ENCODE measurements at regions not wholly inside any gene's neighbourhood (a gene's known extent, or its start where the extent isn't known, plus 50 kb on each side); places are given as distances from the start of the nearest gene placed in this dataset.
"Not testable (repeated sequence)": the region's sequence is repeated elsewhere in the genome, so short reads cannot be mapped to it uniquely, and the experiment has no call there.

DNA sequence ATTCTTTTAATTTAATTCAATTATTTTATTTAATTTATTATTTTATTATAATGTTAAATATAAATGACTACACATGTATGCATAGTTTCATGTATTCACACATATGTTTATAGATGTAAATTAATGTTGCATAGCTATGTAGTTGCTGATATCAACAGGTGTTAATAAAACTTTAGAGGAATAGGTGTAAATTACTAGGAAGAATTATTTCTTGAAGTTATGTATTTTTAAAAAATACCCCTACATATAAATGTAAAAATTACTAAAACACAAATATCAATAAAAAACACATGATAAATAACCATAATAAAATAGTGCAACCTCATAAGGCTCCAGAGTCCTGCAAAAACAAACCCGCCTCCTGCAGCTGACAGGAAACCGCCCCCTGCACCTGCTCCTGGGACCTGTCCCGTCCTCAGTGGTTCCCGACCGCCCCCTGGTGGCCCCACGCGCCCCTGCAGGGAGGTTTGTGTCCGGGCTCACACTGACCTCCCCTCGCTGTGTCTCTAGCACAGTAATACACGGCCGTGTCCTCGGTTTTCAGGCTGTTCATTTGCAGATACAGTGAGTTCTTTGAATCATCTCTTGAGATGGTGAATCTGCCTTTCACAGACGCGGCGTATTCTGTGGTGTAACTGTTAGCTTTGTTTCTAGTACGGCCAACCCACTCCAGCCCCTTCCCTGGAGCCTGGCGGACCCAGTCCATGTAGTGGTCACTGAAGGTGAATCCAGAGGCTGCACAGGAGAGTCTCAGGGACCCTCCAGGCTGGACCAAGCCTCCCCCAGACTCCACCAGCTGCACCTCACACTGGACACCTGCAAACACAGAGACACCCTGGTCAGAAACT lies 1264.0 kb downstream of the TMEM121 start:
- no peak overlapping the region for H3K27ac ChIP-seq (ENCODE audit: low read depth, low read length)
- H3K9ac ChIP-seq (ENCODE audit: low read depth, low read length), result no peak overlapping the region
- H3K36me3 ChIP-seq (ENCODE audit: control insufficient read depth, insufficient read depth, low read length), result no peaks in the 10 kb centered on the region
- H3K4me1 ChIP-seq (ENCODE audit: control insufficient read depth, insufficient read depth, low read length), result no peaks in the 10 kb centered on the region
- H3K9me3 ChIP-seq (ENCODE audit: control insufficient read depth, insufficient read depth, low read length), result peaks cover 90% of the 10 kb centered on the region
- no peak overlapping the region for H3K4me3 ChIP-seq (ENCODE audit: low read depth, low read length)
- no peaks in the 10 kb centered on the region for H3K27me3 ChIP-seq (ENCODE audit: control insufficient read depth, insufficient read depth, low read length)

DNA sequence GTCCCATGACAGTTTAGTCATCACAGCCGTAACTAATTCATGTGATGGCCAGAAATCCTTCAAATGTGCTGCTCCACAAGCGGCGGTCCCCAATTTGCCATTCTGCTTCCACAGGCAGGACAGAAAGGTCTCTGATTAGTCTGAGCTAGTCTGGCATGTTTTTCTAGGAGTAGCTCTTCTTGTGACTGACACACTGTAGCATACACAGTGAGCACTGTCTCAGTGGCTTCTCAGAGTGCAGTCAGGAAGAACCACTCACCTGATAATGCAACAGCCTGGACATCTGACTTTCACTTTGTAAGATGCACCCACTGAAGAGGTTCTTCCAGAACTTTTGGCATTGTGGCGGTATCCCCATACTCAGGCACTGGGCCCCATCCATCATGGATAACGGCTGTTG lies 1266.2 kb downstream of the TMEM121 start:
- no peak overlapping the region for H3K9ac ChIP-seq (ENCODE audit: low read depth, low read length)
- H3K36me3 ChIP-seq (ENCODE audit: control insufficient read depth, insufficient read depth, low read length), result no peaks in the 10 kb centered on the region
- peaks cover 79% of the 10 kb centered on the region for H3K9me3 ChIP-seq (ENCODE audit: control insufficient read depth, insufficient read depth, low read length)
- no peaks in the 10 kb centered on the region for H3K27me3 ChIP-seq (ENCODE audit: control insufficient read depth, insufficient read depth, low read length)
- H3K4me3 ChIP-seq (ENCODE audit: low read depth, low read length), result no peak overlapping the region; the same call in 1 of the 2 replicates
- H3K27ac ChIP-seq (ENCODE audit: low read depth, low read length), result no peak overlapping the region
- no peaks in the 10 kb centered on the region for H3K4me1 ChIP-seq (ENCODE audit: control insufficient read depth, insufficient read depth, low read length)

DNA sequence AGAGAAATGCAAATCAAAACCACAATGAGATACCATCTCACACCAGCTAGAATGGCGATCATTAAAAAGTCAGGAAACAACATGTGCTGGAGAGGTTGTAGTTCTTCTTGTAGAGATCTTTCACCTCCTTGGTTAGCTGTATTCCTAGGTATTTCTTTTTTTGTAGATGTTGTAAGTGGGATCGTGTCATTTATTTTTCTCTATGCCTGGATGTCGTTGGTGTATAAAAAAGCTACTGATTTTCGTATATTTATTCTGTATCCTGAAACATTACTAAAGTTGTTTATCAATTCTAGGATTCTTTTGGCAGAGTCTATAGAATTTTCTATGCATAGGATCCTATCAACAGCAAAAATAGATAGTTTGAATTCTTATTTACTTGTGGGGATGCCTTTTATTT lies 1271.8 kb downstream of the TMEM121 start:
- not testable (repeated sequence) for H3K36me3 ChIP-seq (ENCODE audit: control insufficient read depth, insufficient read depth, low read length); H3K4me3 ChIP-seq (ENCODE audit: low read depth, low read length); H3K27me3 ChIP-seq (ENCODE audit: control insufficient read depth, insufficient read depth, low read length); H3K9ac ChIP-seq (ENCODE audit: low read depth, low read length); H3K27ac ChIP-seq (ENCODE audit: low read depth, low read length); H3K4me1 ChIP-seq (ENCODE audit: control insufficient read depth, insufficient read depth, low read length)
- H3K9me3 ChIP-seq (ENCODE audit: control insufficient read depth, insufficient read depth, low read length), result peaks cover 74% of the 10 kb centered on the region

DNA sequence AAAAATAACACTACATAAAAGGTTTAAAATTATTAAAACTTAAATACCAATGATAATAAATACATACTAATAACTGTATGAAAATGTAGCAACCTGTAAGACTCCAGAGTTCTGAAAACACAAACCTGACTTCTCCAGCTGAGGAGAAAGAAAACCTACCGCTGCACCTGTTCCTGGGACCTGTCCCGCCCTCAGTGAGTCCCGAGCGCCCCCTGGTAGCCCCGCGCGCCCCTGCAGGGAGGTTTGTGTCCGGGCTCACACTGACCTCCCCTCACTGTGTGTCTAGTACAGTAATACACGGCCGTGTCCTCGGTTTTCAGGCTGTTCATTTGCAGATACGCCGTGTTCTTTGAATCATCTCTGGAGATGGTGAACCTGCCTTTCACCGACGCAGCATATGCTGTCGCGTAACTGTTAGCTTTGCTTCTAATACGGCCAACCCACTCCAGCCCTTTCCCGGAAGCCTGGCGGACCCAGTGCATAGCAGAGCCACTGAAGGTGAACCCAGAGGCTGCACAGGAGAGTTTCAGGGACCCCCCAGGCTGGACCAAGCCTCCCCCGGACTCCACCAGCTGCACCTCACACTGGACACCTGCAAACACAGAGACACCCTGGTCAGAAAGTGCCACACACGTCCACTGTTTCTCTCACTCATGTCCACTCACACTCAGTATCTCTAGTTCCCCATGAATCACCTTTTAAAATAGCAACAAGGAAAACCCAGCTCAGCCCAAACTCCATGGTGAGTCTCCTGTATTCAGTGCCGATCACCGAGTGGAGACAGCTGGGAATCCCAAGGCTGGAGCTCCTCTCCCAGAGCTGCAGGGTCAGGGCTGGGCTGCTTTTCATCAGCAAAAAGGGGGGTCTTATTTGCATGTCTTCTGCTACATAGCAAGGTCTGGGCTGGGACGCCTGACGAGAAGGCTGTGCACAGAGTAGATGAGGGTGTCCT lies 1276.3 kb downstream of the TMEM121 start:
- H3K9ac ChIP-seq (ENCODE audit: low read depth, low read length), result no peak overlapping the region
- H3K4me1 ChIP-seq (ENCODE audit: control insufficient read depth, insufficient read depth, low read length), result no peaks in the 10 kb centered on the region
- H3K27ac ChIP-seq (ENCODE audit: low read depth, low read length), result no peak overlapping the region
- H3K36me3 ChIP-seq (ENCODE audit: control insufficient read depth, insufficient read depth, low read length), result no peaks in the 10 kb centered on the region
- H3K9me3 ChIP-seq (ENCODE audit: control insufficient read depth, insufficient read depth, low read length), result peaks cover 90% of the 10 kb centered on the region
- H3K27me3 ChIP-seq (ENCODE audit: control insufficient read depth, insufficient read depth, low read length), result no peaks in the 10 kb centered on the region
- no peak overlapping the region for H3K4me3 ChIP-seq (ENCODE audit: low read depth, low read length)

DNA sequence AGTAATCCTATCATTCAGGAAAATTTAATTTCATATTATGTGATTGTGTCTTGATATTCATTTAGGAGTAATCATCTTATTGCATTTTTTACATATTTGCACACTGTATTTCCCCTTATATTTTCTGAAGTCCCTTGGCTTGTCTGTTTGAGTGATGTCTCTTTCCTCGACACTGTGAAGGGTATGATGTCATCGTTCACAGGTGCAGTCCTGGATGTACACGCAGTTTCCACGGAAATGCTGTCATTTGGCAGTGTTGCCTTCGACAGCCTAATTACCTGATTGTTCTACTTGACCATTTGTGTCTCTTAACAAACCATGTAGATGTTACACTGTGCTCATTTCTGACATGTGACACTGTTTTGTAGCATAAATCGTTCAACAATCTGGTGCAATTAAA lies 1277.0 kb downstream of the TMEM121 start:
- no peak overlapping the region for H3K27ac ChIP-seq (ENCODE audit: low read depth, low read length)
- no peaks in the 10 kb centered on the region for H3K27me3 ChIP-seq (ENCODE audit: control insufficient read depth, insufficient read depth, low read length)
- H3K36me3 ChIP-seq (ENCODE audit: control insufficient read depth, insufficient read depth, low read length), result no peaks in the 10 kb centered on the region
- H3K9ac ChIP-seq (ENCODE audit: low read depth, low read length), result no peak overlapping the region
- H3K4me3 ChIP-seq (ENCODE audit: low read depth, low read length), result no peak overlapping the region
- no peaks in the 10 kb centered on the region for H3K4me1 ChIP-seq (ENCODE audit: control insufficient read depth, insufficient read depth, low read length)
- peaks cover 93% of the 10 kb centered on the region for H3K9me3 ChIP-seq (ENCODE audit: control insufficient read depth, insufficient read depth, low read length)

DNA sequence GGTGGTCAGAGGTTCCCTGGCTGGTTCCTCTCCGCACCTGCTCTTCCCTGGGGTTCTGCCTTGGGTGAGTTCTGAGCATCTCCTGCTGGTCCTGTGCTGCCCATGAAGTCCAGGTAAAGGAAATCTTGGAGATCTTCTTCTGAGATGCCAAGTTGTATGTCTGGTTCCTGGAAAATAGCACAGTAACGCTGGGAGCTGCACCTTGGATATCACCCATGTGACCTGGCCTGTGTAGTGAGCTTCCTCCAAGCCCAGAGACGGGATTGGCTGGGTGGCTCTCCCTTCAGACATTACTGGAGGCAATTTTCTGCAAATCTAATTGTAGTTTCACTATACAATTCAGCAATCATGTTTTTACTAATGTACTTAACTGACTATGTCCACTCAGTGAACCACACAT lies 1281.1 kb downstream of the TMEM121 start:
- no peaks in the 10 kb centered on the region for H3K27me3 ChIP-seq (ENCODE audit: control insufficient read depth, insufficient read depth, low read length)
- no peak overlapping the region for H3K27ac ChIP-seq (ENCODE audit: low read depth, low read length)
- peaks cover 90% of the 10 kb centered on the region for H3K9me3 ChIP-seq (ENCODE audit: control insufficient read depth, insufficient read depth, low read length)
- H3K4me1 ChIP-seq (ENCODE audit: control insufficient read depth, insufficient read depth, low read length), result no peaks in the 10 kb centered on the region
- H3K9ac ChIP-seq (ENCODE audit: low read depth, low read length), result no peak overlapping the region
- H3K36me3 ChIP-seq (ENCODE audit: control insufficient read depth, insufficient read depth, low read length), result no peaks in the 10 kb centered on the region
- H3K4me3 ChIP-seq (ENCODE audit: low read depth, low read length), result peak overlapping the region; percentile 11; the same call in 1 of the 2 replicates

DNA sequence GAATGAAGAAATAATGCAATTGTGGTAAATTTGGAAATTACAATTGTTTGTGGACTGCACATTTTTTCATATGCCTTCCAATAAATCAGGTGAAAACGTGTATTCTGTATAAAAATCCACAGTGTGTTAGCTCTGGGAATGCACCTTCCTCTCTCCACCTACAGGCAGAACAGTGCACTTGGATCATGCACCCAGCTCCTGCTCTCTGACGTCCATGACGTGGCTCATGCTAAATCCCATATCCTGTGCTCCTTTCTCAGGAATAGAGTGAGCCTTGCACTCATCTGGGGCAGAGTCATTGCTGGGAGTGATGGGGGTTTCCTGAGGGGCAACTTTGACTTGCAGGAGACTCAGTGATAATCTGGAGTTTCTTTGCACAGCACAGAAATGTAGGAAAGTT lies 1282.1 kb downstream of the TMEM121 start:
- Histone ChIP-seq H3K36me3 (ENCODE audit: control insufficient read depth, insufficient read depth, low read length) (no peaks in the 10 kb centered on the region), H3K4me1 (ENCODE audit: control insufficient read depth, insufficient read depth, low read length) (no peaks in the 10 kb centered on the region), H3K9ac (ENCODE audit: low read depth, low read length) (no peak overlapping the region), H3K27ac (ENCODE audit: low read depth, low read length) (no peak overlapping the region), H3K27me3 (ENCODE audit: control insufficient read depth, insufficient read depth, low read length) (no peaks in the 10 kb centered on the region), H3K9me3 (ENCODE audit: control insufficient read depth, insufficient read depth, low read length) (peaks cover 90% of the 10 kb centered on the region), H3K4me3 (ENCODE audit: low read depth, low read length) (no peak overlapping the region)

DNA sequence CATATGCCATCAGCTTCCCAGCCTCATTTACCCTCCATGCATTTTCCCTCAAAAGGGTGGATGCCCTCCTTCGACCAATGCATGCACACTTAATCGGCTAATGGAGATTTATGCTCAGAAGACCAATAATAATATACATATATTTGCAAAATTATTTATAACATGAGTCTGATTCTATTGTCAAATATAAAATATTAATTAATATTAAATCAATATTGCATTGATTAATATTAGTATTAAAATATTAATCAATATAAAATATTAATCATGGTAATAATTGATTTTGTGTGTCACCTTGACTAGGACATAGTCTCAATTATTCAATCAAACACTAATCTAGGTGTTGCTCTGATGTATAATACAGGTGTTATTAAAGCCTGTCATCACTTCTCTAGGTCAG lies 1282.5 kb downstream of the TMEM121 start:
- no peak overlapping the region for H3K27ac ChIP-seq (ENCODE audit: low read depth, low read length)
- H3K36me3 ChIP-seq (ENCODE audit: control insufficient read depth, insufficient read depth, low read length), result no peaks in the 10 kb centered on the region
- H3K27me3 ChIP-seq (ENCODE audit: control insufficient read depth, insufficient read depth, low read length), result no peaks in the 10 kb centered on the region
- no peaks in the 10 kb centered on the region for H3K4me1 ChIP-seq (ENCODE audit: control insufficient read depth, insufficient read depth, low read length)
- no peak overlapping the region for H3K9ac ChIP-seq (ENCODE audit: low read depth, low read length)
- peaks cover 90% of the 10 kb centered on the region for H3K9me3 ChIP-seq (ENCODE audit: control insufficient read depth, insufficient read depth, low read length)
- no peak overlapping the region for H3K4me3 ChIP-seq (ENCODE audit: low read depth, low read length)

DNA sequence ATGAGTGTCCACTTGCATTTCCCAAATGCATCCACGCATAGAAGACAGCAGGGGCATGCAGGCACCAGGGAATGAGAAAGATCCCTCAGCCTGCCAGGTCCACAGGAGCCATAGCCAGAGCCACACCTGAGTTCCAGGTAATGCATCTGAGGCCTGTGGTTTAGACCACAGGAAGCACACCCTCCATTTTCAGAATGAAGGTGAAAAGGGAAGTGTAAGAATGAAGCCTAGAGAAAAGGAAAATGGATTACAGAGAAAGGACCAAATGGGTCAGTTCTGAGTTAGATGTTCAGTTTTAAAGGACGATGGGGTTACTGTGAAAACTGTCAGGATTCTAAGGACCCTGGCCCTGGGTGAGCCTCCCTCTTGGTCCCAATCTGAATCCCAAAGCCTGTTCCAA lies 1283.2 kb downstream of the TMEM121 start:
- no peak overlapping the region for H3K27ac ChIP-seq (ENCODE audit: low read depth, low read length)
- H3K4me3 ChIP-seq (ENCODE audit: low read depth, low read length), result no peak overlapping the region
- no peaks in the 10 kb centered on the region for H3K4me1 ChIP-seq (ENCODE audit: control insufficient read depth, insufficient read depth, low read length)
- no peaks in the 10 kb centered on the region for H3K27me3 ChIP-seq (ENCODE audit: control insufficient read depth, insufficient read depth, low read length)
- H3K9ac ChIP-seq (ENCODE audit: low read depth, low read length), result no peak overlapping the region
- H3K36me3 ChIP-seq (ENCODE audit: control insufficient read depth, insufficient read depth, low read length), result no peaks in the 10 kb centered on the region
- H3K9me3 ChIP-seq (ENCODE audit: control insufficient read depth, insufficient read depth, low read length), result peaks cover 90% of the 10 kb centered on the region

DNA sequence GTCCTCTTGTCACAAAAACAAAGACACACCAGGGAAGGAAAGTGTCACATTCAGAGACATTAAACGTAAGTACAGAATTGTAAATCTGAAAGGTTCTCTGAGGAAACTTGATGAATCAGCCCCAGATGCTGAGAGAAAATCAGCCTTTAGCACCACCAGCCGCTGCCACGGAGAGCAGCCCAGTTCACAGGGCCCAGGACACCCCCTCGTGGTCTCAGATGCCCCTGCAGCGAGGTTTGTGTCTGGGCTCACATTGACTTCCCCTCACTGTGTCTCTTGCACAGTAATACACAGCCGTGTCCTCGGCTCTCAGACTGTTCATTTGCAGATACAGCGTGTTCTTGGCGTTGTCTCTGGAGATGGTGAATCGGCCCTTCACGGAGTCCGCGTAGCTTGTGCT lies 1283.8 kb downstream of the TMEM121 start:
- H3K4me1 ChIP-seq (ENCODE audit: control insufficient read depth, insufficient read depth, low read length); H3K9ac ChIP-seq (ENCODE audit: low read depth, low read length); H3K36me3 ChIP-seq (ENCODE audit: control insufficient read depth, insufficient read depth, low read length); H3K27ac ChIP-seq (ENCODE audit: low read depth, low read length); H3K27me3 ChIP-seq (ENCODE audit: control insufficient read depth, insufficient read depth, low read length); H3K4me3 ChIP-seq (ENCODE audit: low read depth, low read length): not testable (repeated sequence)
- H3K9me3 ChIP-seq (ENCODE audit: control insufficient read depth, insufficient read depth, low read length), result peaks cover 90% of the 10 kb centered on the region

DNA sequence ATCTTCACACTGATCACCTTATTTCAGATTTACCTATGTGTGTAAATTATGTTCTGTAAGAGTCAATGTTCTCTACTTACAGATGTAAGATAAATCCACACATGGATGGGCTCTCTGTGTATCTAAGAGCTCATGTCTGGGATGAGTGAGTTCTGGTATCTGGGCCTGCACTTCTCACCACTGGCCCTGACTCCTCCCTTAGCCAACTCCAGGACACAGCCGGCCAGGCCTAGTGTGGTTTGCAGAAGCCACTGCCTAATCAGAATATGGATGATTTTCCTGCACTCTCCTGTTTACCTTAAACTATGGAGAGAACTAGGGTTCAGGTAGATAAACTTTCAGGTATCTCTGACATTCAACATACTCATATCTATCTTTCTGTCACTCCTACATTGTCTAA lies 1284.8 kb downstream of the TMEM121 start:
- no peaks in the 10 kb centered on the region for H3K36me3 ChIP-seq (ENCODE audit: control insufficient read depth, insufficient read depth, low read length)
- H3K4me3 ChIP-seq (ENCODE audit: low read depth, low read length), result no peak overlapping the region
- H3K9ac ChIP-seq (ENCODE audit: low read depth, low read length), result no peak overlapping the region
- H3K27me3 ChIP-seq (ENCODE audit: control insufficient read depth, insufficient read depth, low read length), result no peaks in the 10 kb centered on the region
- H3K4me1 ChIP-seq (ENCODE audit: control insufficient read depth, insufficient read depth, low read length), result no peaks in the 10 kb centered on the region
- peaks cover 91% of the 10 kb centered on the region for H3K9me3 ChIP-seq (ENCODE audit: control insufficient read depth, insufficient read depth, low read length)
- no peak overlapping the region for H3K27ac ChIP-seq (ENCODE audit: low read depth, low read length)
